ENCODE measurements at regions not wholly inside any gene's neighbourhood (a gene's known extent, or its start where the extent isn't known, plus 50 kb on each side); places are given as distances from the start of the nearest gene placed in this dataset.

DNA sequence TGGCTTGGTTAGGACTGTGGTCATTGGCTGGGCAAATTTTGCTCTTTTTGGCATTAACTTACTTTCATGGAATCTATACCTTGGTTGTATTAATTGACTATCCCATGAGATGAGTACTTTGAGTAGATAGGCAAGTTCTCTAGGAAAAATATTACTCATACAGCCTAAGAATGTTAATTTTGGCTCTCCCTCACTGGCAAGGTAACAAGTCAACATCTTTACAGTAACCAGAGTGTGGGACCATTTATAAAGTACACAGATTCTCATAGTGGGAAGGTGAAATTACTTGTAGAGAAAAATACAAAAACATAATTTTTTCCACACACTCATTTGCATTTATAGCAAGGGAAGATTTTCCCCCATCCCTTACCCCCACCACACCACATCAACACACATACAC lies 154.6 kb upstream of the ZNF608 start:
- Histone ChIP-seq H3K4me3 (no peak overlapping the region), H3K27me3 (ENCODE audit: low read depth) (no peaks in the 10 kb centered on the region), H3K4me1 (peaks cover 16% of the 10 kb centered on the region), H3K36me3 (no peaks in the 10 kb centered on the region), H3K9me3 (no peaks in the 10 kb centered on the region), H3K27ac (no peak overlapping the region)
- ATAC-seq (no peak), DNase-seq (no peak)
- intact Hi-C loops (cut with DNase I), result no loop called here
- TF ChIP-seq, protein P1, sequence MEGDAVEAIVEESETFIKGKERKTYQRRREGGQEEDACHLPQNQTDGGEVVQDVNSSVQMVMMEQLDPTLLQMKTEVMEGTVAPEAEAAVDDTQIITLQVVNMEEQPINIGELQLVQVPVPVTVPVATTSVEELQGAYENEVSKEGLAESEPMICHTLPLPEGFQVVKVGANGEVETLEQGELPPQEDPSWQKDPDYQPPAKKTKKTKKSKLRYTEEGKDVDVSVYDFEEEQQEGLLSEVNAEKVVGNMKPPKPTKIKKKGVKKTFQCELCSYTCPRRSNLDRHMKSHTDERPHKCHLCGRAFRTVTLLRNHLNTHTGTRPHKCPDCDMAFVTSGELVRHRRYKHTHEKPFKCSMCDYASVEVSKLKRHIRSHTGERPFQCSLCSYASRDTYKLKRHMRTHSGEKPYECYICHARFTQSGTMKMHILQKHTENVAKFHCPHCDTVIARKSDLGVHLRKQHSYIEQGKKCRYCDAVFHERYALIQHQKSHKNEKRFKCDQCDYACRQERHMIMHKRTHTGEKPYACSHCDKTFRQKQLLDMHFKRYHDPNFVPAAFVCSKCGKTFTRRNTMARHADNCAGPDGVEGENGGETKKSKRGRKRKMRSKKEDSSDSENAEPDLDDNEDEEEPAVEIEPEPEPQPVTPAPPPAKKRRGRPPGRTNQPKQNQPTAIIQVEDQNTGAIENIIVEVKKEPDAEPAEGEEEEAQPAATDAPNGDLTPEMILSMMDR (IDR thresholded peaks at IDR 0.05), result no peak

DNA sequence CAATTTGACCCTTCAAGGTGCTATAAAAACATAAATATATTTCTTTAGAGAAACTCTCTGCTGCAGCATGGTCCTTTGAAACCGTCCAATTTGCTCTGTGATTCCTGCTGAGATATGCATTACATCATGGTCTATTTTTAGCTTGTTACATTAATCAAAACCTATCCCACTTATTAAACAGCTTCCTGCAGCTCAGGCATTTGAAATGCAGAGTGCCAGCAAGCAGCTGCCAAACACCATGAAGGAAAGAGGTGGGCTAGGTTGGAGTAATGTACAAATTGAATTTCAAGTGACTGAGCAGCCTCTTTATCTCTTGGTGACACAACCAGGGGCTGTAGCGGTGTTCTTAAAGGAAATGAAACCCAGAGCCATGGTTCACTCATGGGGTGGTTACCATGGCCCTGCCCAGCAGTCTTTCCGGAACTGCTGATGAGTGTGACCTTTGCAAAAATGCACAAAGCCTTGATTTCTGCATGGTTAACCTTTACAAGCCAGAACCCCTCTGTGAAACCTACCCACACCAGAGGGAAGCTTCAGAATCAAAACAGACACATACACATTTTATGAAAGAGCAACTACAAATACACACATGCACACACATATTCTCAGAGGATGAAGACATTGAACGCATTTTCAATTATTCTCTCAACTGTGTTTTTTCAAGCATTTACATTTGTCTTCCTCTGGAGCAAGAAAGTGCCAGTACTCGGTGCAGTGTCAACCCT lies 155.8 kb upstream of the ZNF608 start:
- Histone ChIP-seq H3K27me3 (ENCODE audit: low read depth) (no peaks in the 10 kb centered on the region), H3K4me1 (peaks cover 28% of the 10 kb centered on the region), H3K27ac (no peak overlapping the region), H3K36me3 (no peaks in the 10 kb centered on the region), H3K9me3 (no peaks in the 10 kb centered on the region), H3K4me3 (no peak overlapping the region)
- DNase-seq (no peak), ATAC-seq (peak; percentile 68 to 80)
- intact Hi-C loops (cut with DNase I), result no loop called here
- TF ChIP-seq, protein P1 (IDR thresholded peaks at IDR 0.05), result no peak

DNA sequence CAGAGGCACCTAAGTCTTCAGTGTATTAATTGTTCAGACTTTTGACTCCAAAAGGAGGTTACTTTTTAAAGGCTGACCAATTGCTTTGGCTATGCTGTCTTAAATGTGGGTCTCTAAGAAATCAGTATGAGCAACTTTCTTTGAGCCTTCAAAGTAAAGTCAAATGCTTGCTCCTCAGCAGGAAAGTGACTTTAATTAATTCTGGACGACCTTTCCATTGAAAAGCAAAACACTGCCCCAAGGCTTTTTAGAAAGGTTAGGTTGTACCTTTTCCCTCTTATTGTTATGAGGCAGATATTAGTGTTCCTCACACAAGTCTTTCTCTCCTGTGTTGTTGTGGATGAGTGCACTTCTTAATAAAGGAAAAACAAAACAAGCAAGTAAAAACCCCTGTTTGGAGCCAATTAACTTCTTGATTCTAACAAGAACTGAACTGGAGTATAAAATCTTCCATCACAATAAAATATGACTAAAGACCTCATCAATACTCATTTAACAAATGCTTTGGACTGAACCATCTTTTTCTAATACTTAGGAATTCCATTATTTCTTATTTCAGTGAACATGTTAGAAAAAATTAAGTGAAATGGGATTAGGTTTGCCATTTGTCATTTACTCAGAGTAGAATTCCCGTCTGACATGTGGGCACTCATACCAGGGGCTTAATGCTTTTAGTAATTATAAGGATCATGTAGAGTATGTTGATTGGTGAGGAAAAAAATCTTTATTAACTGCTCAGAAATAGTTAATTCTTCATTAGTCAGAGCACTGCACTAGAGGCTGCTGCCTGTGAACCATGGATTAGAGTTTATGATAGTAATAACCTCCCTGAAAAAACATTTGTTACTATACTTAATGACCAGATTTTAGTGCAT lies 159.1 kb upstream of the ZNF608 start:
- TF ChIP-seq, protein P1 (IDR thresholded peaks at IDR 0.05), result no peak
- Histone ChIP-seq H3K36me3 (no peaks in the 10 kb centered on the region), H3K4me1 (peaks cover 49% of the 10 kb centered on the region), H3K27ac (no peak overlapping the region), H3K9me3 (no peaks in the 10 kb centered on the region), H3K4me3 (no peak overlapping the region), H3K27me3 (ENCODE audit: low read depth) (no peaks in the 10 kb centered on the region)
- no peak for ATAC-seq
- intact Hi-C loops (cut with DNase I), result no loop called here
- DNase-seq, result no peak

DNA sequence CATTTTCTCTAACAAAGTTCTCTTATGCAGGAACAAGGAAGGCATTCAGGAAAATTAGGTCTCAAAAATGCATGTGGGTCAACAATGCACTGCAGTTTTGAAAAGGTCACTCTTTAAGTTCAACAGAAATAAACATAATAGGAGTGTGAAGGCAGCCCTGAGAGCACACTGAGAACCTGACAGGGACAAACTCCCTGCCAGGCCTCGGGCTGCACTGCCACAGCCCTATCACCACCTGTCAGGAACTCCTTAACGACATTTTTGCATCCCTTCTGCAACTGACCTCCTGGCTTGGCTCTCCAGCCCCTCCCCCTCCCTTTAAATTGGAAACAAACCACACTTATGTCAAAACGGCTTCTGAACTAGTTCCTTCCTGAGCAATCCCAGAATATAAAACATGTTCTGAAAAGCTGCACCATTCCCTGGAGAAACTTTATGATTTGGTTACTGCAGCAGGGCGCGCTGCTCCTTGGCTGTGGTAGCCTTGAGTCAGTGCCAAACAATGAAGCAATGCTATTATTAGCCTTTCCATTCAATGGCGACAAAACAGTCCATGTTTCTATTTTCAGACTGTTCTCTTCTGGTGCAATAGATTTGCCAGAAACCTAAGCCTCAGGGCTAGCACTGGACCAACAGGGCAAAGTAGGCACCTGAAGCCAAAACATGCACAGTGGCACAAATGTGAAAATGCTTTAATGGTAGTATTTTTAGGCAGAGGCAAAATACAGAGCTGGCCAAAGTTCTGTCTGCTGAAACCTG lies 160.1 kb upstream of the ZNF608 start:
- Histone ChIP-seq H3K9me3 (no peaks in the 10 kb centered on the region), H3K27me3 (ENCODE audit: low read depth) (no peaks in the 10 kb centered on the region), H3K4me1 (peaks cover 49% of the 10 kb centered on the region), H3K27ac (peak overlapping the region; percentile 28), H3K36me3 (no peaks in the 10 kb centered on the region), H3K4me3 (no peak overlapping the region)
- TF ChIP-seq, protein P1 (IDR thresholded peaks at IDR 0.05), result peak; percentile 6
- ATAC-seq, result peak; percentile 73 to 85
- DNase-seq, result no peak
- intact Hi-C loops (cut with DNase I), result no loop called here

DNA sequence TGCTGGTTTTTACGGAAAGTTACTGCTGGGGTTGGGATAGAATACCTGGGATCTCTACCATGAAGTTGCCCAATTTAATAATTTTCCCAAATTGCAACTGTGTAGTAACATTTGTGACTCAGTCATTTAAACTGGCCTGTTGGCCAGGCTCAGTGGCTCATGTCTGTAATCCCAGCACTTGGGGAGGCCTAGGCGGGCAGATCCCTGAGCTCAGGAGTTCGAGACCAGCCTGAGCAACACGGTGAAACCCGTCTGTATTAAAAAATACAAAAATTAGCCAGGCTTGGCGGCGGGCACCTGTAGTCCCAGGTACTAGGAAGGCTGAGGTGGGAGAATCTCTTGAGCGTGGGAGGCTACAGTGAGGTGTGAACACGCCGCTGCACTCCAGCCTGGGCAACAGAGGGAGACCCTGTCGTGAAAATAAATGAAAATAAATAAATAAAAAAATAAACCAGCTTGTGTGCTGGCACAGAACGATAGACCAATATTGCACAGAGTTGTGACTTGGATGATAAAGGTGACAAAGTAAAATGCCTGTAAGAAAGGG lies 160.7 kb upstream of the ZNF608 start:
- no peak overlapping the region for H3K4me3 ChIP-seq
- DNase-seq (no peak), ATAC-seq (no peak)
- intact Hi-C loops (cut with DNase I), result no loop called here
- H3K27ac ChIP-seq, result peak overlapping the region; percentile 28
- H3K9me3 ChIP-seq, result no peaks in the 10 kb centered on the region
- TF ChIP-seq, protein P1 (IDR thresholded peaks at IDR 0.05), result no peak
- H3K27me3 ChIP-seq (ENCODE audit: low read depth), result no peaks in the 10 kb centered on the region
- peaks cover 44% of the 10 kb centered on the region for H3K4me1 ChIP-seq
- H3K36me3 ChIP-seq, result no peaks in the 10 kb centered on the region
